ENCODE measurements at regions not wholly inside any gene's neighbourhood (a gene's known extent, or its start where the extent isn't known, plus 50 kb on each side); places are given as distances from the start of the nearest gene placed in this dataset.

DNA sequence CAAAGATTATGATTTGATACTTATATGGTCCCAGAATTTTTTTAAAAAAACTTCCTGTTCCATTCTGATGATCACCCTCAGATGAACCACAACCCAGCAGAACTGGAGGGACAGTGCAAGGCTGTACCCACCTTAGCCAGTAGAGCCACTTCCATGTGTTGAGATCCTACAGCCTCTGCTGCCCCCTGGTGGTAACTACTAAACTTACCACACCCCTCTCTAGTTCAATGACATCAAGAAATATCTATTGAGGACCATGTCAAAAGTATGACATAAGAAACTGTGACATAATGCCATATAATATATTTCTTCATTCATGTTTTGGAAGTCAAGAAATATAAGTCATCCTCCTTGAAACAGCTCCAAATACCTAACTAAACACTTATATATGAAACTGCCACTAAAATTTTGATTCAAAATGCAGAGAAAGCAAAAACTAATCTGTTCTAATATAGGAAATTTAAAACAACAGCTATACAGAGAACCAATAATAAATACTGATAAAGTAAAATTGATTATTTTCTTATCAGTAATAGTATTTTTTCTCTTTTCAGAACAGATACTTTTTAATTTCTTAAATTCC is 412.6 kb downstream of the KCTD12 start:
- TF ChIP-seq POLR2A (IDR thresholded peaks at IDR 0.05), result no peak
- TF ChIP-seq, protein P1, sequence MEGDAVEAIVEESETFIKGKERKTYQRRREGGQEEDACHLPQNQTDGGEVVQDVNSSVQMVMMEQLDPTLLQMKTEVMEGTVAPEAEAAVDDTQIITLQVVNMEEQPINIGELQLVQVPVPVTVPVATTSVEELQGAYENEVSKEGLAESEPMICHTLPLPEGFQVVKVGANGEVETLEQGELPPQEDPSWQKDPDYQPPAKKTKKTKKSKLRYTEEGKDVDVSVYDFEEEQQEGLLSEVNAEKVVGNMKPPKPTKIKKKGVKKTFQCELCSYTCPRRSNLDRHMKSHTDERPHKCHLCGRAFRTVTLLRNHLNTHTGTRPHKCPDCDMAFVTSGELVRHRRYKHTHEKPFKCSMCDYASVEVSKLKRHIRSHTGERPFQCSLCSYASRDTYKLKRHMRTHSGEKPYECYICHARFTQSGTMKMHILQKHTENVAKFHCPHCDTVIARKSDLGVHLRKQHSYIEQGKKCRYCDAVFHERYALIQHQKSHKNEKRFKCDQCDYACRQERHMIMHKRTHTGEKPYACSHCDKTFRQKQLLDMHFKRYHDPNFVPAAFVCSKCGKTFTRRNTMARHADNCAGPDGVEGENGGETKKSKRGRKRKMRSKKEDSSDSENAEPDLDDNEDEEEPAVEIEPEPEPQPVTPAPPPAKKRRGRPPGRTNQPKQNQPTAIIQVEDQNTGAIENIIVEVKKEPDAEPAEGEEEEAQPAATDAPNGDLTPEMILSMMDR (IDR thresholded peaks at IDR 0.05), result peak; percentile 85 to 97 (median 88)
- no peak for TF ChIP-seq POLR2AphosphoS5 (IDR thresholded peaks at IDR 0.05)

Data from sigmoid colon (tissue), 4 donors.